Activated CD4-positive, alpha-beta T cell treated with anti-CD3 and anti-CD28 coated beads, Interleukin-10, Interleukin-2, amounts not matched to agents 100 ng/mL and 50 ng/mL, durations not matched to agents 16 hours and 8 hours (primary cell): ENCODE measurements at regions not wholly inside any gene's neighbourhood (a gene's known extent, or its start where the extent isn't known, plus 50 kb on each side); places are given as distances from the start of the nearest gene placed in this dataset.

Experiments used
- DNase-seq: peaks from one replicate; pipeline ENCODE4 v3.0.0-alpha.2; 2020

DNA sequence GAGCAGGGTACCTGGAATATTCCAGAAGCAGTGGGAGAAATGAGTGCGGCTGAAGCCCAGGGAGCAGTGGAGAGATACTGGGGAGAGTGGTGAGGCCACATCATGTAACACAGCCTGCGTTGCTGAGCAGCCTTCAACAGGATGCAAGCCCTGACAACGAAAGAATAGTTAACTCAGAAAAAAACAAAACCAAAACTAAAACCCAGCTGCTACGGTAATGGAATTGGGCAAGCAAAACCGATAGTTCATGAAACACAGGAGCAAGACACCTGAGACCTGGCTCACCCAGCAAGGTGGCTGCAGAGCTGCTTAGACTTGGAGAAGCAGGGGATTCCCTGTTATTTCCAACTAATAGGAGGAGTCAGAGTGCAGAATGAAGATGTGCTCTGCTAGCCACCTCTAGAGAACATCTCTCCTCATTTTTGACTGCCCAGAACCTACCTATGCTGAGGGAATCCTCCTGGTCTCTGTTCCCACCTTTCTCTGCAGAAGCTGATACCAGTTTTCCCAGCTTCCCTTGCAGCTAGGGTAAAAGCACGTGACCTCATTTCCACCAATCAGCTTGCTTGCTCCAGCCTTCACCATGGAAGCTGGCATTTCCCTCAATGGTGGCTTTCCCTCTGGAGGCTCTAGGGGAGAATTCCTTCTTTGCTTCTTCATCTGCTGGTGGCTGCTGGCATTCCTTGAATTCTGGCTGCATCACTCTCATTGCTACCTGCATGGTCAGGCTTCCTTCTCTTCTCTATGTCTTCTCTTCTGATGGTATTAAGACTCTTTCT is 59.4 kb upstream of the XYLT1 start:
- peak; percentile 51 for DNase-seq

DNA sequence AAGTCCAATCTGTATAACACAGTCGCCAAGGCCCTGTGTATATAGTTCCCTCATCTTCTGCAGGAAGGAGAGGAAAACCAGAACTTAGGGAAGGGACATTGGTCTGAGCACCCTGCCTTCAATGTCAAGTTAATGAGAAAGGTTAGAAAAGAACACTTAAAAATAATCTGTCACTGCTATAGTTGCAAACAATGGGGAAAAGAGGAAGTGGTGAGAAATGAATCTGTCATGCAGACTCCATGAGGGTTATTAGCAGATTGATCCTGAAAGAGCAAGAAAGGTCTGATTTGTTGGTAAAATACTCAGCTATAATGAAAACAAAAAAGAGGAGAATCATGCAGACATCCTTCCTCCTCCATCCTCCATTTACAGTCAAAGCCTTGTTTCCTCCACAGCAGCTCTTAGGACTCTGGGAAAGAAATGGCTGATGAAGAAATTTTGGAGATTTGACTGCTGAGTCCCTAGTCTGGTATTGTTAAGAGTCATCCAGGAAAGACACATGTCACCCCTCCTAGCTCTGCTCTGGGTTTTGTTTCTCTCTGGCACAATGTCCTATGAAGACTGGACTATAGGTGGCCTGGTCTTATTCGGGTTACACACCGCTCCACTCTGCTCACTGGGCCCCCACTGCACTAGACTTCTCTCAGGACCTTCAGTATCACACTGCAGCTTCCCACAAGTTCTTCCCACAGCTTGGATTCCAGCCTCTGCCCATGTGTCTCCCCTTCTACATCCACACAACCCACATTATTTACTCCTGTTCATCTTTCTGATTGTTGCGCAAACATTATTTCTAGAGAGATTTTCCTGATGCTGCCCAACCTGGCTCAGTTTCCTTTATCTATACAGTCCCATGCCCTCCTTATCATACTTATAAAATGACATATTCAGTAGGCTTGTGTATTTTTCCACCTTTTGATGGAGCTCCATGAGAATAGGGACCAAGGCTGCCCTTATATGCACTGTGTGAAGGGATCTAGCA is 56.5 kb upstream of the XYLT1 start:
- no peak for DNase-seq

DNA sequence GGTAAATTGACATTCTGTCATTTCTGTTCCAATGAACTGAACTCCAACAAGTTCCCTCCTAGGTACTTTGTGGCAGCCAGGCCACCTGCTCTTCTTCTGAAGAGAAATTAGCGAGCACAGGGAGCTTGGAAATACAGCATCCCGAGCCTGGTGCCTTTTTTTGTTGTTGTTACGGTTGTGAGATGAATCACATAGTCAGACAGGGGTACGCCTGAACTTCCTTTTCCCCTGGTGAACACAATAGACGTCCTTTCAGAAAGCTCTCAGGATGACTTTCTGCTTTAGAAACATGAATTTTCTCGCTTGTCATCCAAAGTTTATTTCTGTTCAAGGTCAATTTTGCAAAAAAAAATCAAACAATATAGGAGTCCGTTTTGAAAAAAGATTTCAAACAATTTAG is 53.9 kb upstream of the XYLT1 start:
- DNase-seq: no peak

DNA sequence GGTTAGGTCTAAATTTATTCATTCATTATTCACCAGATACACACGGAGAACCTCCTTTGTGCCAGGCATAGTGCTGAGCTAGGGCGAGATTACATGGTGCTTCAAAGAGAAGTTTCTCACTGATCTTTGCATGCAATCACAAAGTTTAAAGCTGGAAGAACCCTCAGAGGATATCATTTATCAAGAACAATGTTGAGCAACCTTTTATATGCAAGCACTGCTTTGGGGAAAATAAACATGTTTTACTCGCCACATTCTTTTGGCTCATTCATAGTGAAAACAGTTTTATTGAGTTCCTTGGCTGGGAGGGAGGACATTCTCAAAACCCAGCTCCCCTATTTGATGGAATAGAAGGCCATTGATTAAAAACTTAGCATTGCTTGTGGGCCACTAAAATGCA is 49.8 kb upstream of the XYLT1 start:
- DNase-seq: no peak
